Esophagus squamous epithelium (tissue), 4 donors: ENCODE measurements at regions not wholly inside any gene's neighbourhood (a gene's known extent, or its start where the extent isn't known, plus 50 kb on each side); places are given as distances from the start of the nearest gene placed in this dataset.

Experiments
- CTCF ChIP-seq, 6 experiments: fragments of 450-650 bp in 4 of 6; fragments of 200-600 bp in 2 of 6; sonication (generic) in 2 of 6; IDR thresholded peaks; one replicate each; pipeline ENCODE4 v1.5.1; 2016 to 2019; ENCODE audit warnings: antibody characterized with exemption in 6 of 6, mild to moderate bottlenecking in 4 of 6, moderate library complexity in 4 of 6
- POLR2A ChIP-seq, 4 donors: fragments of 450-650 bp; IDR thresholded peaks; one replicate each; pipeline ENCODE4 v1.6.1; 2017; ENCODE audit warnings: antibody characterized with exemption in 4 of 4, mild to moderate bottlenecking in 4 of 4, moderate library complexity in 3 of 4

- no peak for TF ChIP-seq CTCF (IDR thresholded peaks at IDR 0.05)
- TF ChIP-seq POLR2A (IDR thresholded peaks at IDR 0.05), result no peak
Observed at GRCh38 chr3:110744723-110745122, 326.9 kb upstream of the NECTIN3 start.
